Thymus (tissue), 11 donors: ENCODE measurements at regions not wholly inside any gene's neighbourhood (a gene's known extent, or its start where the extent isn't known, plus 50 kb on each side); places are given as distances from the start of the nearest gene placed in this dataset.

Source experiments
- DNase-seq, 9 donors: peaks; one replicate each; pipeline ENCODE4 v3.0.0-alpha.2; 2013; ENCODE audit warnings: low spot score in 9 of 9, low read depth in 6 of 9, missing footprints in 1 of 9
- H3K27ac ChIP-seq, 2 donors: one replicate each; pipeline ENCODE4 v1.5.1; 2013; ENCODE audit warnings: control low read depth in 1 of 2, low read depth in 1 of 2, low read length in 1 of 2, mild to moderate bottlenecking in 1 of 2, moderate library complexity in 1 of 2
- H3K27me3 ChIP-seq, 2 donors: one replicate each; pipeline ENCODE4 v1.5.1; 2013; ENCODE audit warnings: low read length in 1 of 2; ENCODE audit not compliant: control insufficient read depth in 2 of 2, insufficient read depth in 1 of 2
- H3K36me3 ChIP-seq, 2 donors: one replicate each; pipeline ENCODE4 v1.5.1; 2013; ENCODE audit warnings: low read length in 1 of 2, mild to moderate bottlenecking in 1 of 2, moderate library complexity in 1 of 2; ENCODE audit not compliant: control insufficient read depth in 2 of 2, insufficient read depth in 2 of 2
- H3K4me1 ChIP-seq, 2 donors: one replicate each; pipeline ENCODE4 v1.5.1; 2013; ENCODE audit warnings: low read length in 2 of 2; ENCODE audit not compliant: control insufficient read depth in 2 of 2, insufficient read depth in 2 of 2
- H3K4me3 ChIP-seq, 2 donors: one replicate each; pipeline ENCODE4 v1.5.1; 2013; ENCODE audit warnings: low read length in 2 of 2, control low read depth in 1 of 2, mild to moderate bottlenecking in 1 of 2
- H3K9me3 ChIP-seq, 2 donors: one replicate each; pipeline ENCODE4 v1.5.1; 2013; ENCODE audit warnings: low read length in 1 of 2, mild to moderate bottlenecking in 1 of 2; ENCODE audit not compliant: control insufficient read depth in 2 of 2, insufficient read depth in 1 of 2
- WGBS: extraction: QIAGEN DNeasy Blood & Tissue Kit; methylation state at CpG from one replicate; pipeline ENCODE4 v1.1.7; 2013; 5-methylcytosine and 5-hydroxymethylcytosine counted together
- donor health status: healthy.

DNA sequence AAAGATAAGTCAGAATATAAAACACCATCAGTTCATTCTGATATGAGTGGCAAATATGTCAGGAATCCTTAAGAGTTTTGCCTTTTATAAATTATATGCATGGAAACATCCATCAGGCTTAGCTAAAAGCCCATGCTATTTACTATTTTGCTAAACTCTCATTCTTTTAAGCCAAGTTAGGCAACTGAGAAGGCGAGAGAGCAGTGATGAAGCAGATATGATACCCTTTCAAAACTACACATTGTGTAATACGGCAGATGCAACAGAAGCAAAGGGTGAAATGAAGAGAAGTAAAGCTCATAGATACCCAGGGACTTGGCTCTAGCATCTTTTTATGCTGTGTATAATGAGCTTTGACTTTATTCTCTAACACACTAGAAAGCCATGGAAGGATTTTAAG is 95.8 kb downstream of the SLIT2 start:
- no peaks in the 10 kb centered on the region for H3K27me3 ChIP-seq
- 86% methylated on average over 2 of the region's 2 CpGs for WGBS
- H3K36me3 ChIP-seq, result no peaks in the 10 kb centered on the region
- no peak for DNase-seq
- H3K27ac ChIP-seq, result no peak overlapping the region
- no peak overlapping the region for H3K4me3 ChIP-seq
- H3K4me1 ChIP-seq, result no peaks in the 10 kb centered on the region
- H3K9me3 ChIP-seq, result no peaks in the 10 kb centered on the region

DNA sequence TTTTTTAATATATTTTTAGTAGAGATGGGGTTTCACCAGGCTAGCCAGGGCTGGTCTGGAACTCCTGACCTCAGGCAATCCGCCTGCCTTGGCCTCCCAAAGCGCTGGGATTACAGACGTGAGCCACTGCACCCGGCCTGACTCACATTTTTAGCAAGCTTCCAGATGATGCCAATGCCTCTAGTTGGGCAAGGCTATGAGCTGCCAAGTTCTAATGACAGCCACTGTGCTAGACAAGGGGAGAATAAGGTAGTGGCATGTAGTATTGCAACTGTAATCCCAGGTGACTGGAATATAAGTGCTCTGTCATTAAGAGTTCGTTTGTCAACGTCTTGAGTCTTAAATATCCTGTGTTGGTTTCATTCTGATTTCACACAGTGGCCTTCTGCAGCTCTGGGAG is 96.7 kb downstream of the SLIT2 start:
- H3K9me3 ChIP-seq, result no peaks in the 10 kb centered on the region

DNA sequence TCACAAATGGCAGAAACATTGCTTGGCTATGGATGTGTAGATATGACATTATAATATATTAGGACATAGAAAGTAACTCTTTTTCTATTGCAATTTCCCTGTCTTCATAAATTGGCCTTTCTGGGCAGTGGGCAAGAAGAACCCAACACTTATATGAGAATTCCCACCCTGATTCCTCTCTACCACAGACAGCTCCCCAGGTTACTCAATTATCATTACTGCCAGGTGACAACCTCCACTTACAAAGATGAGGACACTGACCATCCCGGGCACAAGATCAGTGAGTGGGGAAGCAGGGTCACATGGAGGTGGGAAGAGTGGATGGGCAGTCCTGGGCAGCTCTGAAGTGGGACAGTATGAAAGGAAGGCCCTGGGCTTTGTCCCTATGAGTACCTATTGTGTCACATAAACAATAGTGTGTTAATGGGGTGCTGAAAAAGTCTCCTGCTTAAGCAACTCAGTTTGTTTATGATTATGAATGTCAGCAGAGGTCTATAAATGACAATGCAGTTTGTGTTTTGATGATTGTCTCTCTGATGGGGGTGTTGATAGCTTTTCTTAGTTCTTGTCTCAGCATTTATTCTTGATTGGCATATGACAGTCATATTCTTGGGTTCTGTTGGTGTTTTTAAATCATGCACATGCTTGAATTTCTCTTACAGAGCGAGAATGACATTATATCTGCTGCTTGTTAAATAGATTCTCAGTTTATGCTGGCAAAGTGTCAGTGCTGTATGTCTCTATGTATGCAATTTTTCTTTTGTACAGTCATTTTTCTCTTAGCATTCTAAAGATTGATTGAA is 99.9 kb downstream of the SLIT2 start:
- Histone ChIP-seq H3K27ac (no peak overlapping the region), H3K27me3 (no peaks in the 10 kb centered on the region), H3K4me3 (no peak overlapping the region), H3K36me3 (no peaks in the 10 kb centered on the region), H3K9me3 (no peaks in the 10 kb centered on the region), H3K4me1 (no peaks in the 10 kb centered on the region)
- WGBS, result 58% methylated on average over 2 of the region's 2 CpGs
- DNase-seq, result no peak

More for the DNA sequence above, 96.7 kb downstream of the SLIT2 start:
- Histone ChIP-seq H3K27ac (no peak overlapping the region), H3K36me3 (no peaks in the 10 kb centered on the region), H3K27me3 (no peaks in the 10 kb centered on the region), H3K4me1 (no peaks in the 10 kb centered on the region), H3K4me3 (no peak overlapping the region)
- 90% methylated on average over 6 of the region's 6 CpGs for WGBS
- DNase-seq, result no peak

DNA sequence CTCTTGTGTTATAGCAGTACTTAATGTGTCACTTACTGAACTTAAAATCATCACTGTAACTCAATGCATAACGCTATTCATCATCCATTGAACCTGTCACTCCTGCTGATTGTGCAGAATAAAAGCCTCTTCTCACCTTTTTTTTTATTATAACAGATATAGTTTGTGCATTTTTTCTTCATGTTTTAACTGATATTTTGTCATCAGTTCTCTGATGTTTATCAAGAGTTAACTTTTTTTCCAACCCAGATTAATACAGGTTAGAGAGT is 100.4 kb downstream of the SLIT2 start:
- no peak for DNase-seq
- Histone ChIP-seq H3K27me3 (no peaks in the 10 kb centered on the region), H3K9me3 (no peaks in the 10 kb centered on the region), H3K4me3 (no peak overlapping the region), H3K36me3 (no peaks in the 10 kb centered on the region), H3K27ac (no peak overlapping the region), H3K4me1 (no peaks in the 10 kb centered on the region)
- WGBS, result 89% methylated on average over 1 of the region's 1 CpG

DNA sequence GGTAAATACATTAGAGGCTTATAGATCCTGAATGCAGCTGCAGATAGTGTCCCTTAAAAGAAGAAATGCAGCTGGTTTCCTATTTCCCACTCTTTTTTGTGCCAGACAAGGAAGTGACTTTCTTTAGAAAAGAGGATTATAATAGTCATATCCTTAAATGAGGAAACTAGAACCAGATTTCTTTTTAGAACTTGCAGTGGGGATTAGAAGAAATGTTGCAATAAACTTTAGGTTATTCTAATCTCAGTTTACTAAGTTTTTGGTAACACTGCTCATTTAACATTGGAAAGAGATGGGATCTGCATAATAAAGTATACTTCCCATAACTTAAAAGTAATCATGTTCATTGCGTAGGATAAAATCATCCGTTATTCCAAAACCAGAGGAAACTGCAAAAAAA is 101.9 kb downstream of the SLIT2 start:
- H3K36me3 ChIP-seq, result no peaks in the 10 kb centered on the region
- no peaks in the 10 kb centered on the region for H3K4me1 ChIP-seq
- no peak overlapping the region for H3K27ac ChIP-seq
- no peaks in the 10 kb centered on the region for H3K27me3 ChIP-seq
- WGBS, result 86% methylated on average over 2 of the region's 2 CpGs
- H3K9me3 ChIP-seq, result no peaks in the 10 kb centered on the region
- H3K4me3 ChIP-seq, result no peak overlapping the region
- no peak for DNase-seq

DNA sequence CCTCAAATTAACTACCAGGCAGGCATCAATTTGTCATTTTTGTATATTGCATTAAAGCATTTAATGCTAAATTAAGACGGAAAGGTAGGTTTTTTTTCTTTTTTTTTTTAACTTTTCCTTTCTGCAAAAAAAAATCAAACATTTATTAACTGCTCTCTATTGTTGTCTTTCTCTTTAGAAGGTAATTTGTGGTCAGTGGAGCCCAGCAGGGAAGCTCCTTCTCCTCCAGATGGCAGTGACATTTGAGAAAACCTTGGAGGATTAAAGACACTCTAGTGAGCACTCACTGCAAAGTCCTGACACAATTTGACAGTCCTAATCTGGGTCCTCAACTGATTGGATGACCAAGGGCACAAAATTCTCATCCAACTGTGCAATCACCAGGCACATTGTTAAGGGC is 102.4 kb downstream of the SLIT2 start:
- DNase-seq, result no peak
- no peak overlapping the region for H3K4me3 ChIP-seq
- no peak overlapping the region for H3K27ac ChIP-seq
- no peaks in the 10 kb centered on the region for H3K36me3 ChIP-seq
- no peaks in the 10 kb centered on the region for H3K27me3 ChIP-seq
- WGBS, result 40% methylated on average over 1 of the region's 1 CpG
- H3K9me3 ChIP-seq, result no peaks in the 10 kb centered on the region
- no peaks in the 10 kb centered on the region for H3K4me1 ChIP-seq

DNA sequence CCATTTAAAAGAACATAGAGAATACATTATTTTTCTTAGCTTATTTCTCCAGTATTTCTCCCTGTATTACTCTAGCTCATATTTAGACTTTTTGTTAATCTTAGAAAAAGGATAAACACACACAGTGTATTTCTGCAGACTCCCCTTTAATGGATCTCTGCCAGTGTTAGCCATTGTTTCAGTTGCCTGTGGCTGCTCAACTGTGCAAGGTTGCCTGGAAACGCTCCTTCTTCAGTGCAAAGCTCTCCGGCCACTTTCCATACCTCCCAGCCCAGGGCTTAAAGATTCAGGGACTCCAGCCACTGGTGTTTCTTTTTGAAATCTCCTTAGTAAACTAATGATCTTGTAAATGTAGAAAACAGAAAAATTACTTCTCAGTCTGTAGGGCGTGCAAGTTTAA is 104.9 kb downstream of the SLIT2 start:
- DNase-seq, result no peak
- no peaks in the 10 kb centered on the region for H3K27me3 ChIP-seq
- no peaks in the 10 kb centered on the region for H3K36me3 ChIP-seq
- WGBS, result 73% methylated on average over 3 of the region's 3 CpGs
- no peak overlapping the region for H3K27ac ChIP-seq
- H3K9me3 ChIP-seq, result no peaks in the 10 kb centered on the region
- no peaks in the 10 kb centered on the region for H3K4me1 ChIP-seq
- H3K4me3 ChIP-seq, result no peak overlapping the region

DNA sequence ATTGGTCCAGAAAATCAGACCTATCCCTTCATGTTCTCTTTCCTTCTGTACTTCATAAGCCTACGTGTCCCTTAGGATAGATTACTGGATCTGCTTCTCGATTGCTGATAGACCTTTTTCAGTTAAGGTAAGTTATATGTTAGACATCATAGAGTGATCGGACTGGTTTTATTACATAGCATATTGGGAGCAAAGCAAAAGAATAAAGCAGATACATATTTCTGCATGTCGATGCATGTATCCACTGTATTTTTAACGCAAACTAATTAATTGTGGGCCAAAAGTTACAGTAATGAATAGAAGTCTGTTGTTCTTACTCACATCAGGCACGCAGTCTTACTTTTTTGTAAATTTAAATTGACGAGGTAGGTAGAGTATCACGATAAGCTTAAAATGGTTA is 106.4 kb downstream of the SLIT2 start:
- Histone ChIP-seq H3K27ac (no peak overlapping the region), H3K27me3 (no peaks in the 10 kb centered on the region), H3K9me3 (no peaks in the 10 kb centered on the region), H3K36me3 (no peaks in the 10 kb centered on the region), H3K4me3 (no peak overlapping the region), H3K4me1 (no peaks in the 10 kb centered on the region)
- DNase-seq, result no peak
- WGBS, result 96% methylated on average over 8 of the region's 8 CpGs

DNA sequence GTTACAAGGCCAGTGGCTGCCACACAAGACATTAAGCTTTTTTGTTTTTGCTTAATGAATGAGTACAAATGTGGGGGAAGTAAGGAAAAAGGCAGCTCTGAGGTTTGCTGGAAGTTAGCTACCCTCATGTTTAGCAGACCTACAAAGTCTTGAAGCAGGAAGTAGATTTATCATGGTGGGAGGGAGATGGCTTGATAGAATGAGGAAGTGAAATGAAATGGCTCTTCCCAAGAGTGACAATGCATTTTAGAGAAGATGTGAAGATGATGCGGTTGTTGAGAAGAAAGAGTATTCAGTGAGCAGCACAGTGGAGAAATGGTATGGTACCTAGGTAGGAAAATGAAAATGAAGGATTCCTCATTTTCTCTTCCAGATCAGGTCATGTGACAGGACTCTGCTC is 108.0 kb downstream of the SLIT2 start:
- Histone ChIP-seq H3K4me1 (no peaks in the 10 kb centered on the region), H3K36me3 (no peaks in the 10 kb centered on the region), H3K9me3 (no peaks in the 10 kb centered on the region), H3K27me3 (no peaks in the 10 kb centered on the region), H3K4me3 (no peak overlapping the region), H3K27ac (no peak overlapping the region)
- no peak for DNase-seq
- 92% methylated on average over 1 of the region's 1 CpG for WGBS

DNA sequence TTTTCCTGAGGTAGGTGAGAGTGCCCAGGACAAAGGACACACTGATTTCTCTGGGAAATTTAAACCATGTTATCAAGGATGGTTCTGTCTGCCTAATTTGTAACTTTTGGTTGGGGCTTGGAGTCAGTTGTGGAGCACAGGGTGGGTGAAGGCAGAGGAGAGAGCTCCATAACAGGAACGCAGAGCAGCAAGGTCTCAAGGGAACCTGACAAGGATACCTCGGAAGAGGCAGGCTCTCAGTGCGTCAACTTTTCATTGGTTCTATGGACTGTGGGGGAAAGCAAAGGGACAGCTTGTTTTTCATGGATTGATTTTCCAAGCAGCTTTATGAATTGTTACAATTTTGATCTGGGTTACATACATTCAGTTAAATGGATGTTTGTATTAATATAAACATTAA is 110.4 kb downstream of the SLIT2 start:
- Histone ChIP-seq H3K4me1 (no peaks in the 10 kb centered on the region), H3K36me3 (no peaks in the 10 kb centered on the region), H3K27me3 (no peaks in the 10 kb centered on the region), H3K27ac (no peak overlapping the region), H3K4me3 (no peak overlapping the region), H3K9me3 (no peaks in the 10 kb centered on the region)
- DNase-seq, result no peak
- 93% methylated on average over 3 of the region's 3 CpGs for WGBS
